GM12875 (cell line): ENCODE measurements at regions not wholly inside any gene's neighbourhood (a gene's known extent, or its start where the extent isn't known, plus 50 kb on each side); places are given as distances from the start of the nearest gene placed in this dataset.

Experiments used
- H3K4me3 ChIP-seq: one replicate; pipeline ENCODE4 v1.5.1; 2011; ENCODE audit warnings: low read depth, low read length, control low read depth
- CTCF ChIP-seq: IDR thresholded peaks from 2 replicates; pipeline ENCODE4 v1.5.1; 2011; ENCODE audit warnings: low read depth, mild to moderate bottlenecking, control low read depth, inconsistent platforms, low read length, moderate library complexity, borderline replicate concordance; ENCODE audit not compliant: insufficient read depth

GRCh38 chr6:53413326-53413725, 64.6 kb upstream of the ELOVL5 start:
- TF ChIP-seq CTCF: no peak
- H3K4me3 ChIP-seq: no peak overlapping the region

GRCh38 chr6:53412751-53413150, 64.0 kb upstream of the ELOVL5 start:
- H3K4me3 ChIP-seq: no peak overlapping the region
- no peak for TF ChIP-seq CTCF

GRCh38 chr6:53412021-53412715, 63.4 kb upstream of the ELOVL5 start:
- no peak for TF ChIP-seq CTCF
- H3K4me3 ChIP-seq: no peak overlapping the region

GRCh38 chr6:53411451-53411850, 62.7 kb upstream of the ELOVL5 start:
- H3K4me3 ChIP-seq: no peak overlapping the region
- no peak for TF ChIP-seq CTCF

GRCh38 chr6:53410508-53411258, 61.9 kb upstream of the ELOVL5 start:
- H3K4me3 ChIP-seq: no peak overlapping the region
- TF ChIP-seq CTCF: peak; percentile 72

GRCh38 chr6:53408826-53409225, 60.1 kb upstream of the ELOVL5 start:
- H3K4me3 ChIP-seq: no peak overlapping the region
- no peak for TF ChIP-seq CTCF

GRCh38 chr6:53399027-53399344, 50.2 kb upstream of the ELOVL5 start:
- H3K4me3 ChIP-seq: no peak overlapping the region
- TF ChIP-seq CTCF: no peak
